Spleen (tissue), 11 donors: ENCODE measurements at regions not wholly inside any gene's neighbourhood (a gene's known extent, or its start where the extent isn't known, plus 50 kb on each side); places are given as distances from the start of the nearest gene placed in this dataset.

Experiments
- DNase-seq: peaks from one replicate; pipeline ENCODE4 v3.0.0-alpha.2; 2020
- H3K27ac ChIP-seq, 8 donors: fragments of 200-600 bp; sonication (generic) in 7 of 8; 1 replicate in 4 of 8; 2 replicates in 4 of 8; pipeline versions ENCODE4 v1.5.0 to v1.8.0; 2016 to 2021; ENCODE audit warnings: inconsistent platforms in 4 of 8, mild to moderate bottlenecking in 4 of 8, moderate library complexity in 1 of 8
- H3K27me3 ChIP-seq, 7 donors: fragments of 200-600 bp; sonication (generic) in 6 of 7; replicated peaks in 1 of 7; 1 replicate in 4 of 7; 2 replicates in 3 of 7; pipeline versions ENCODE4 v1.5.0 to v1.8.0; 2016 to 2021; ENCODE audit warnings: inconsistent platforms in 3 of 7, mild to moderate bottlenecking in 1 of 7
- H3K36me3 ChIP-seq, 6 donors: fragments of 200-600 bp; sonication (generic) in 5 of 6; 1 replicate in 4 of 6; 2 replicates in 2 of 6; pipeline versions ENCODE4 v1.5.0 to v1.8.0; 2016 to 2021; ENCODE audit warnings: inconsistent platforms in 2 of 6
- H3K4me1 ChIP-seq, 6 donors: fragments of 200-600 bp; sonication (generic) in 5 of 6; 1 replicate in 3 of 6; 2 replicates in 3 of 6; pipeline versions ENCODE4 v1.5.0 to v1.8.0; 2016 to 2021; ENCODE audit warnings: inconsistent platforms in 3 of 6
- H3K4me3 ChIP-seq, 8 donors: fragments of 200-600 bp; sonication (generic) in 7 of 8; 1 replicate in 4 of 8; 2 replicates in 4 of 8; pipeline versions ENCODE4 v1.5.0 to v1.8.0; 2016 to 2021; ENCODE audit warnings: inconsistent platforms in 4 of 8, mild to moderate bottlenecking in 4 of 8, moderate library complexity in 2 of 8
- H3K9me3 ChIP-seq, 8 donors: fragments of 200-600 bp; sonication (generic) in 7 of 8; 1 replicate in 4 of 8; 2 replicates in 4 of 8; pipeline versions ENCODE4 v1.5.0 to v1.8.0; 2016 to 2021; ENCODE audit warnings: inconsistent platforms in 4 of 8
- POLR2A ChIP-seq, 3 donors: fragments of 450-650 bp; IDR thresholded peaks; one replicate each; pipeline ENCODE4 v1.5.1; 2017; ENCODE audit warnings: antibody characterized with exemption in 3 of 3, mild to moderate bottlenecking in 1 of 3
- POLR2AphosphoS5 ChIP-seq, 3 donors: sonication (generic); formaldehyde crosslinking; IDR thresholded peaks; one replicate each; pipeline ENCODE4 v1.5.1; 2017; ENCODE audit warnings: antibody characterized with exemption in 3 of 3
- WGBS, 5 donors: extraction: QIAGEN DNeasy Blood & Tissue Kit in 3 of 5; methylation state at CpG; one replicate each; pipeline versions ENCODE4 v1.1.5 to v1.1.7; 2013 to 2018; 5-methylcytosine and 5-hydroxymethylcytosine counted together
- intact Hi-C: fragments of 100-400 bp; cut with DNase I; formaldehyde crosslinking; loops from one replicate; pipeline ENCODE4 v1.15.0; 2023; ENCODE audit warnings: low total_unique reads
- TF ChIP-seq, protein P1 (sequence below), 11 experiments: fragments of 200-600 bp in 7 of 11; fragments of 450-650 bp in 4 of 11; sonication (generic) in 4 of 11; IDR thresholded peaks in 8 of 11; conservative IDR thresholded peaks in 3 of 11; 1 replicate in 7 of 11; 2 replicates in 4 of 11; pipeline versions ENCODE4 v1.4.0 to v1.8.0; 2016 to 2021; ENCODE audit warnings: antibody characterized with exemption in 11 of 11, inconsistent platforms in 4 of 11, mild to moderate bottlenecking in 1 of 11
- donor health status: healthy with polysubstance abuse.
- donor health status: DM: no; HTN: no; CAD: no; lungs with moderate emphysema.
- donor health status: DM: no; HTN: no; CAD: no.
- donor health status: Bipolar disorder and iron deficiency.
- donor health status: healthy.
- donor health status: DM: no; HTN: no; CAD: no.
- donor health status: DM: yes; HTN: yes; CAD: no.

DNA sequence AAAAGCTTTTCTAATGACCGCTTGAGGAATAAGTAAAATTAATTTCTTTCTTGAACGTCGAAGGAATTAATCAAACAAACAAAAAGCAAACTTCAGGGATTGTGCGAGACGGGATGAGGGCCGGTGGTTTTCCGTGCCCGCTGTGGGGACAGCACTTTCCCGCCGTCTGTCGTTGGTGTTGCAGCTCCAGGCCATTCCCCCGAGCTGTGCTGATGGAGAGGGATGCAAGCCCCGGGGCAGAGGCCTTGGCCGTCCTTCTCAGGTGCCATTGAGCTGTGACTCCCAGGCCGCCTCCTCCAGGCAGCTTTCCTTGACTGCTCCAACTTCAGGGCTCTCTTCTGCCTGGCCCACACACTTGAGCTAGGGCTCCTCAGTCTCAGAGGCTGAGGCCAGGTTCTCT is 109.0 kb upstream of the C14orf180 start:
- Histone ChIP-seq H3K36me3 (no peaks in the 10 kb centered on the region), H3K27ac (no peak overlapping the region), H3K4me3 (no peak overlapping the region), H3K4me1 (no peaks in the 10 kb centered on the region), H3K27me3 (peaks cover 0 to 24% (median 0%) of the 10 kb centered on the region in 7 donors), H3K9me3 (no peaks in the 10 kb centered on the region)
- intact Hi-C loops, result no loop called here
- WGBS, 5 donors, result 88 to 92% (median 90%) methylated on average over 14 to 15 of the region's 15 CpGs
- TF ChIP-seq, protein P1, sequence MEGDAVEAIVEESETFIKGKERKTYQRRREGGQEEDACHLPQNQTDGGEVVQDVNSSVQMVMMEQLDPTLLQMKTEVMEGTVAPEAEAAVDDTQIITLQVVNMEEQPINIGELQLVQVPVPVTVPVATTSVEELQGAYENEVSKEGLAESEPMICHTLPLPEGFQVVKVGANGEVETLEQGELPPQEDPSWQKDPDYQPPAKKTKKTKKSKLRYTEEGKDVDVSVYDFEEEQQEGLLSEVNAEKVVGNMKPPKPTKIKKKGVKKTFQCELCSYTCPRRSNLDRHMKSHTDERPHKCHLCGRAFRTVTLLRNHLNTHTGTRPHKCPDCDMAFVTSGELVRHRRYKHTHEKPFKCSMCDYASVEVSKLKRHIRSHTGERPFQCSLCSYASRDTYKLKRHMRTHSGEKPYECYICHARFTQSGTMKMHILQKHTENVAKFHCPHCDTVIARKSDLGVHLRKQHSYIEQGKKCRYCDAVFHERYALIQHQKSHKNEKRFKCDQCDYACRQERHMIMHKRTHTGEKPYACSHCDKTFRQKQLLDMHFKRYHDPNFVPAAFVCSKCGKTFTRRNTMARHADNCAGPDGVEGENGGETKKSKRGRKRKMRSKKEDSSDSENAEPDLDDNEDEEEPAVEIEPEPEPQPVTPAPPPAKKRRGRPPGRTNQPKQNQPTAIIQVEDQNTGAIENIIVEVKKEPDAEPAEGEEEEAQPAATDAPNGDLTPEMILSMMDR (IDR thresholded peaks at IDR 0.05 in 8 of 11, conservative IDR thresholded peaks at IDR 0.05 in 3 of 11), result no peak
- TF ChIP-seq POLR2A (IDR thresholded peaks at IDR 0.05) (no peak), POLR2AphosphoS5 (IDR thresholded peaks at IDR 0.05) (no peak)
- no peak for DNase-seq

DNA sequence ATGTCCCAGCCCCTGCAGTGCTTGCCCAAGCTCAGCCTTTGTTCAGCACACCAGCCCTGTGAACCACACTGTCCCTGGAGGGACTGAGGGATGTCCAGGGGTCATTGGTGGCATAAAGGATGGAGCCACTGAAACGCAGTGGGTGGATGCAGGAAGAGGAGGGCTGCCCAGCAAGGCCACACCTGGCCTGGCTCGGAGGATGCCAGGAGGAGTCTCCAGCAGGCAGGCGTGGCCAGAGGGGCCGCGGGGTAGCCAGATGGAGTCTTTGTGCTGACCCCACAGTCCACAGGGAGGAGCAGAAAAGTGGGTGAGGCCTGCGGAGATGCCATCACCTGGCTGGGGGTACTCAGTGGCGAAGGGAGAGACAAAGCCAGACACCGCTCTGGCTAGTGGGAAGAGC is 108.5 kb upstream of the C14orf180 start:
- 77 to 88% (median 84%) methylated on average over 8 of the region's 8 CpGs for WGBS, 5 donors
- Histone ChIP-seq H3K27me3 (peaks cover 0 to 24% (median 0%) of the 10 kb centered on the region in 7 donors), H3K9me3 (no peaks in the 10 kb centered on the region), H3K4me3 (no peak overlapping the region), H3K27ac (no peak overlapping the region), H3K4me1 (no peaks in the 10 kb centered on the region), H3K36me3 (no peaks in the 10 kb centered on the region)
- TF ChIP-seq POLR2AphosphoS5 (IDR thresholded peaks at IDR 0.05), result no peak
- TF ChIP-seq, protein P1 (IDR thresholded peaks at IDR 0.05 in 8 of 11, conservative IDR thresholded peaks at IDR 0.05 in 3 of 11), result no peak
- no peak for TF ChIP-seq POLR2A (IDR thresholded peaks at IDR 0.05)
- DNase-seq, result no peak
- intact Hi-C loops, result no loop called here

DNA sequence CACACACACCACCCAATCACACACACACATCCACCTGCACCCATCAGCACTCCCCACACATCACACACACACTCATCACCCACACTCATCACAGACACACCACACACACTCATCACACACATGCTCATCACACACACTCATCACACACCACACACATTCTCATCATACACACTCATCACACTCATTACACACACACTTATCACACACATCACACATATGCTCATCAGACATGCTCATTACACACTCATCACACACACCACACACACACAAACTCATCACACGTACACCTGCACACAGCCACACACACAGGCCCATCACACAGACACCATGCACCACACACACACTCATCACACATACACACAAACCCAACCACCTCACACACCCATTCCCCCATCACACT is 107.5 kb upstream of the C14orf180 start:
- no peak for DNase-seq
- intact Hi-C loops, result no loop called here
- peaks cover 0 to 32% (median 0%) of the 10 kb centered on the region in 7 donors for H3K27me3 ChIP-seq
- no peaks in the 10 kb centered on the region for H3K9me3 ChIP-seq
- H3K27ac ChIP-seq, result no peak overlapping the region
- H3K36me3 ChIP-seq, result no peaks in the 10 kb centered on the region
- TF ChIP-seq, protein P1 (IDR thresholded peaks at IDR 0.05 in 8 of 11, conservative IDR thresholded peaks at IDR 0.05 in 3 of 11), result no peak
- TF ChIP-seq POLR2A (IDR thresholded peaks at IDR 0.05) (no peak), POLR2AphosphoS5 (IDR thresholded peaks at IDR 0.05) (no peak)
- H3K4me1 ChIP-seq, result no peaks in the 10 kb centered on the region
- 80 to 94% (median 91%) methylated on average over 1 of the region's 1 CpG for WGBS, 5 donors
- H3K4me3 ChIP-seq, result no peak overlapping the region

DNA sequence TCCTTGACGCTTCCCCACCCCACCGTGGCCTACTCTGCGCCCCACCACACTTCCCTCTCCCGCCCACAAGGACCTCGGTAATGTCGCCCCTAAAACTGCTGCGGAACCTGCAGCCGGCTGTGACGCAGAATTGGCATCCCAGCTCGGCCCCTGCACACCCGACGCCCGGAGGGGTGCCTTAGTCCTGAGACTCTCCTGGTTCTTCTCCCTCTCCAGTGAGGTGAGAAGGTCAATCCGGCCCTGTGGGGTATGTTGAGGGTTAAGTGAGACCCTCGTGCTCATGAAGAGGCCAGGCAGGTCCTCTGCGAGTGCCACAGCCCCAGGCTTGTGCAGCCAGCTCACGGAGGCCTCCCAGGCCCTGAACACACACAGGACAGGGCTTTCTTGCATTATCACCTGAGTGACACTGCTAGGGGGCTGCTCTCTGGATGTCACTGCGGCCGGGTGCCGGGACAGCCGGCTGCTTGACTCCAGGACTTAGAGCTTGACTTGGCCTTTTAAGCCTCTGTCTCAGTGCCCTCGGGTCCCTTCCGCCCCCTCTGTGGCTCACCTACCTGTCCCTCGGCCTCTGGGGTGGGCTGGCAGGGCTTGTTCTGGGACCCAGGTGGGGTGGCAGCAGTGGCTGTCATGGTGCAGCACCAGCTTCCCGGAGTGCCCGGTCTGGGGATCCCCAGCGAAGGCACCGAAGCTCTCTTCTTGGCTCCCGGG is 106.9 kb upstream of the C14orf180 start:
- DNase-seq, result no peak
- Histone ChIP-seq H3K4me1 (no peaks in the 10 kb centered on the region), H3K27ac (no peak overlapping the region), H3K4me3 (no peak overlapping the region), H3K9me3 (no peaks in the 10 kb centered on the region), H3K27me3 (peaks cover 0 to 37% (median 0%) of the 10 kb centered on the region in 7 donors), H3K36me3 (no peaks in the 10 kb centered on the region)
- intact Hi-C loops, result no loop called here
- WGBS, 5 donors, result 79 to 88% (median 85%) methylated on average over 24 to 29 of the region's 29 CpGs
- no peak for TF ChIP-seq POLR2A (IDR thresholded peaks at IDR 0.05)
- TF ChIP-seq, protein P1 (IDR thresholded peaks at IDR 0.05 in 8 of 11, conservative IDR thresholded peaks at IDR 0.05 in 3 of 11), result no peak
- no peak for TF ChIP-seq POLR2AphosphoS5 (IDR thresholded peaks at IDR 0.05)
